K562 (cell line): ENCODE measurements at regions not wholly inside any gene's neighbourhood (a gene's known extent, or its start where the extent isn't known, plus 50 kb on each side); places are given as distances from the start of the nearest gene placed in this dataset.

Experiments
- BDP1 ChIP-seq: IDR thresholded peaks from 3 replicates; pipeline ENCODE4 v1.6.1; 2011; ENCODE audit not compliant: insufficient read length, insufficient read depth
- EZH2 ChIP-seq: IDR thresholded peaks from 2 replicates; pipeline ENCODE4 v1.6.1; 2012; ENCODE audit warnings: low read depth, mild to moderate bottlenecking, inconsistent platforms, low read length, borderline replicate concordance
- HDAC6 ChIP-seq: IDR thresholded peaks from 2 replicates; pipeline ENCODE4 v1.6.1; 2012; ENCODE audit warnings: low read depth, mild to moderate bottlenecking, control low read depth, inconsistent platforms, low read length, moderate library complexity
- MEF2A ChIP-seq: IDR thresholded peaks from 2 replicates; pipeline ENCODE4 v1.6.1; 2011; ENCODE audit warnings: low read depth, mild to moderate bottlenecking, low read length, moderate library complexity; ENCODE audit not compliant: control insufficient read depth
- NRF1 ChIP-seq, 2 experiments: fragments of 450-650 bp; IDR thresholded peaks in 1 of 2; conservative IDR thresholded peaks in 1 of 2; 2 replicates each; pipeline ENCODE4 v1.6.1; 2014; ENCODE audit warnings: mild to moderate bottlenecking in 2 of 2
- SIN3A ChIP-seq, 2 experiments: fragments of 150-350 bp in 1 of 2; IDR thresholded peaks; 2 replicates each; pipeline ENCODE4 v1.6.1; 2011 to 2016; ENCODE audit warnings: borderline replicate concordance in 2 of 2, low read depth in 2 of 2, low read length in 2 of 2, mild to moderate bottlenecking in 2 of 2, moderate library complexity in 2 of 2; ENCODE audit not compliant: control insufficient read depth in 1 of 2
- SMC3 ChIP-seq: conservative IDR thresholded peaks from 2 replicates; pipeline ENCODE4 v1.6.1; 2011; ENCODE audit warnings: low read depth, low read length, improper control_type of control experiment; ENCODE audit not compliant: insufficient read depth
- TAF1 ChIP-seq: IDR thresholded peaks from 2 replicates; pipeline ENCODE4 v1.6.1; 2011; ENCODE audit warnings: mild to moderate bottlenecking, low read length, moderate library complexity; ENCODE audit not compliant: insufficient read depth, control insufficient read depth, severe bottlenecking; ENCODE audit errors: extremely low read depth
- ZNF184 ChIP-seq: sonication (generic); formaldehyde crosslinking; IDR thresholded peaks from 2 replicates; pipeline ENCODE4 v1.5.0; 2020; ENCODE audit warnings: missing genetic modification reagents
- TF ChIP-seq, protein P1 (sequence below), 3 experiments: IDR thresholded peaks in 2 of 3; conservative IDR thresholded peaks in 1 of 3; 2 replicates each; pipeline ENCODE4 v1.5.1; 2011 to 2012; ENCODE audit warnings: low read length in 3 of 3, mild to moderate bottlenecking in 3 of 3, control low read depth in 2 of 3, improper control_type of control experiment in 1 of 3, inconsistent platforms in 1 of 3, low read depth in 1 of 3, mixed read lengths in 1 of 3, moderate library complexity in 1 of 3; ENCODE audit not compliant: insufficient read depth in 2 of 3
- TF ChIP-seq, protein P2 (sequence below), 2 experiments: fragments of 450-650 bp in 1 of 2; sonication (generic) in 1 of 2; formaldehyde crosslinking in 1 of 2; IDR thresholded peaks in 1 of 2; conservative IDR thresholded peaks in 1 of 2; 2 replicates each; pipeline versions ENCODE4 v1.6.1 to v1.8.1; 2016 to 2023; ENCODE audit warnings: mild to moderate bottlenecking in 2 of 2, moderate library complexity in 2 of 2, inconsistent platforms in 1 of 2, missing genetic modification reagents in 1 of 2

DNA sequence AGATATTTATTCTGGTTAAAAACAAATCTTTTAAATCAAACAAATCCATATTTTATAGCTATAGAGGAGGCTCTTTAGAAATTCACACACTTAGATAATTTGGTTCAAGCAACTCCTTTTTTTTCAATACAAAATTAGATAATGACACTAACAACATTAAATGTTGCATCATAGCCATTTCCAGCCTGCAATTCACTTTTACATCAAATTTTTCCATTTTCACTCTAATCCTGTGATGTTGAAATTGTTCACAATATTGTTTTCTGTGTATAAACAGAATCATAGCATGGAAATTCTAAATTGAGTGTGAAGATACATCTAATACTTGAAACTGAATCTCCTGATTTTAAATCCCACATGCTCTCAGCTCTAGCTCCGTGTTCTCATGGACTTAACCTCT, 482.6 kb downstream of the INHBA start:
- no peak for TF ChIP-seq NRF1 (conservative IDR thresholded peaks at IDR 0.05 in 1 of 2, IDR thresholded peaks at IDR 0.05 in 1 of 2)
- TF ChIP-seq, protein P1, sequence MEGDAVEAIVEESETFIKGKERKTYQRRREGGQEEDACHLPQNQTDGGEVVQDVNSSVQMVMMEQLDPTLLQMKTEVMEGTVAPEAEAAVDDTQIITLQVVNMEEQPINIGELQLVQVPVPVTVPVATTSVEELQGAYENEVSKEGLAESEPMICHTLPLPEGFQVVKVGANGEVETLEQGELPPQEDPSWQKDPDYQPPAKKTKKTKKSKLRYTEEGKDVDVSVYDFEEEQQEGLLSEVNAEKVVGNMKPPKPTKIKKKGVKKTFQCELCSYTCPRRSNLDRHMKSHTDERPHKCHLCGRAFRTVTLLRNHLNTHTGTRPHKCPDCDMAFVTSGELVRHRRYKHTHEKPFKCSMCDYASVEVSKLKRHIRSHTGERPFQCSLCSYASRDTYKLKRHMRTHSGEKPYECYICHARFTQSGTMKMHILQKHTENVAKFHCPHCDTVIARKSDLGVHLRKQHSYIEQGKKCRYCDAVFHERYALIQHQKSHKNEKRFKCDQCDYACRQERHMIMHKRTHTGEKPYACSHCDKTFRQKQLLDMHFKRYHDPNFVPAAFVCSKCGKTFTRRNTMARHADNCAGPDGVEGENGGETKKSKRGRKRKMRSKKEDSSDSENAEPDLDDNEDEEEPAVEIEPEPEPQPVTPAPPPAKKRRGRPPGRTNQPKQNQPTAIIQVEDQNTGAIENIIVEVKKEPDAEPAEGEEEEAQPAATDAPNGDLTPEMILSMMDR (IDR thresholded peaks at IDR 0.05 in 2 of 3, conservative IDR thresholded peaks at IDR 0.05 in 1 of 3; ENCODE audit: insufficient read depth in 2 of 3, low read depth in 1 of 3, low read length in 3 of 3) = no peak
- TF ChIP-seq SIN3A (IDR thresholded peaks at IDR 0.05; ENCODE audit: borderline replicate concordance in 2 of 2, control insufficient read depth in 1 of 2, low read depth in 2 of 2, low read length in 2 of 2) = no peak
- no peak for TF ChIP-seq MEF2A
- no peak for TF ChIP-seq TAF1
- TF ChIP-seq HDAC6 = no peak
- TF ChIP-seq EZH2 = no peak
- TF ChIP-seq ZNF184 = no peak
- TF ChIP-seq BDP1 = no peak
- TF ChIP-seq, protein P2, sequence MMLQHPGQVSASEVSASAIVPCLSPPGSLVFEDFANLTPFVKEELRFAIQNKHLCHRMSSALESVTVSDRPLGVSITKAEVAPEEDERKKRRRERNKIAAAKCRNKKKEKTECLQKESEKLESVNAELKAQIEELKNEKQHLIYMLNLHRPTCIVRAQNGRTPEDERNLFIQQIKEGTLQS (IDR thresholded peaks at IDR 0.05) = no peak
- TF ChIP-seq, protein P2 (CRISPR knock-in tag; conservative IDR thresholded peaks at IDR 0.05) = no peak
- TF ChIP-seq SMC3 = no peak
